Spleen (tissue), 7 donors: ENCODE measurements at regions not wholly inside any gene's neighbourhood (a gene's known extent, or its start where the extent isn't known, plus 50 kb on each side); places are given as distances from the start of the nearest gene placed in this dataset.

Experiments used
- POLR2AphosphoS5 ChIP-seq, 3 donors: sonication (generic); formaldehyde crosslinking; IDR thresholded peaks; one replicate each; pipeline ENCODE4 v1.5.1; 2017; ENCODE audit warnings: antibody characterized with exemption in 3 of 3
- TF ChIP-seq, protein P1 (sequence below), 11 experiments: fragments of 200-600 bp in 7 of 11; fragments of 450-650 bp in 4 of 11; sonication (generic) in 4 of 11; IDR thresholded peaks in 8 of 11; conservative IDR thresholded peaks in 3 of 11; 1 replicate in 7 of 11; 2 replicates in 4 of 11; pipeline versions ENCODE4 v1.4.0 to v1.8.0; 2016 to 2021; ENCODE audit warnings: antibody characterized with exemption in 11 of 11, inconsistent platforms in 4 of 11, mild to moderate bottlenecking in 1 of 11
- donor health status: DM: no; HTN: no; CAD: no; lungs with moderate emphysema.
- donor health status: DM: no; HTN: no; CAD: no.
- donor health status: DM: no; HTN: no; CAD: no.

DNA sequence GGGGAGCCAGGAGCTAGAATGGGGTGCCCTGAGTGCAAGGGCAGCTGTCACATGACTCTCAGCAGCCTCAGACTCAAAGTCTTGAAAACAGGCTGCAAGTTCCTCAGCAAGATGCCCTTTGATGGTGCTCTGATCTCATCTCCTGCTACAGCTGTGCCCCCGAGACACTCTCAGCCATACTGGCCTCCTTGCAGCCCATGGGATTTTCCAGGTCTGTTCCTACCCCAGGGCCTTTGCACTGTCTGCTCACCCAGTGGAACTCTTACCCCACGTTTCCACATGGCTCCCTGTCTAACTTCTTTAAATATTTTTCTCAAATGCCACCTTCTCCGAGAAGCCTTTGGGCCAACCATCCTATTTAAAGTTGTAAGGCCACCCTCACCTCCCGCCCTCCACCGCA lies 146.9 kb downstream of the C16orf95 start:
- TF ChIP-seq POLR2AphosphoS5 (IDR thresholded peaks at IDR 0.05) = no peak
- TF ChIP-seq, protein P1, sequence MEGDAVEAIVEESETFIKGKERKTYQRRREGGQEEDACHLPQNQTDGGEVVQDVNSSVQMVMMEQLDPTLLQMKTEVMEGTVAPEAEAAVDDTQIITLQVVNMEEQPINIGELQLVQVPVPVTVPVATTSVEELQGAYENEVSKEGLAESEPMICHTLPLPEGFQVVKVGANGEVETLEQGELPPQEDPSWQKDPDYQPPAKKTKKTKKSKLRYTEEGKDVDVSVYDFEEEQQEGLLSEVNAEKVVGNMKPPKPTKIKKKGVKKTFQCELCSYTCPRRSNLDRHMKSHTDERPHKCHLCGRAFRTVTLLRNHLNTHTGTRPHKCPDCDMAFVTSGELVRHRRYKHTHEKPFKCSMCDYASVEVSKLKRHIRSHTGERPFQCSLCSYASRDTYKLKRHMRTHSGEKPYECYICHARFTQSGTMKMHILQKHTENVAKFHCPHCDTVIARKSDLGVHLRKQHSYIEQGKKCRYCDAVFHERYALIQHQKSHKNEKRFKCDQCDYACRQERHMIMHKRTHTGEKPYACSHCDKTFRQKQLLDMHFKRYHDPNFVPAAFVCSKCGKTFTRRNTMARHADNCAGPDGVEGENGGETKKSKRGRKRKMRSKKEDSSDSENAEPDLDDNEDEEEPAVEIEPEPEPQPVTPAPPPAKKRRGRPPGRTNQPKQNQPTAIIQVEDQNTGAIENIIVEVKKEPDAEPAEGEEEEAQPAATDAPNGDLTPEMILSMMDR (IDR thresholded peaks at IDR 0.05 in 8 of 11, conservative IDR thresholded peaks at IDR 0.05 in 3 of 11) = no peak
